GM12878 (cell line): ENCODE measurements at regions not wholly inside any gene's neighbourhood (a gene's known extent, or its start where the extent isn't known, plus 50 kb on each side); places are given as distances from the start of the nearest gene placed in this dataset.

Experiments used
- ATAC-seq: fragments of 200-7000 bp; cut with Tn5 transposase; 3 replicates; pipeline ENCODE4 v1.9.1; 2020; ENCODE audit warnings: mild to moderate bottlenecking, moderate library complexity
- BruUV-seq: library from RNA; stranded (reverse); fragments of 400-500 nt; replicated peaks from 2 replicates; lab custom pipeline; 2021; lab: Mats Ljungman, UMichigan
- CTCF ChIA-PET: fragments of 300-600 bp; sonication (Branson Sonifier 250); formaldehyde crosslinking; extraction: SDS; loops from one replicate; lab custom pipeline; 2021; ENCODE audit warnings: inconsistent platforms; lab: Yijun Ruan, JAX
- POLR2A ChIA-PET: fragments of 350-600 bp; formaldehyde crosslinking; extraction: SDS; loops from one replicate; lab custom pipeline; 2021; ENCODE audit warnings: inconsistent platforms; lab: Charles Lee
- RAD21 ChIA-PET: fragments of 300-600 bp; sonication (Branson Sonifier 250); formaldehyde crosslinking; loops from one replicate; lab custom pipeline; 2023; ENCODE audit warnings: antibody characterized with exemption; ENCODE audit not compliant: unreplicated experiment; lab: Charles Lee
- SMC1A ChIA-PET: fragments of 300-600 bp; sonication (Branson Sonifier 250); formaldehyde crosslinking; loops from one replicate; lab custom pipeline; 2023; ENCODE audit not compliant: unreplicated experiment, uncharacterized antibody; lab: Charles Lee
- DNase-seq: peaks from one replicate; pipeline ENCODE4 v3.0.0-alpha.2; 2011; ENCODE audit warnings: low read depth, low spot score
- FAIRE-seq: peaks from 3 replicates; lab custom pipeline; 2011; peaks lifted over from hg19 to GRCh38; lab: Jason Lieb, UNC
- H2AFZ ChIP-seq: 2 replicates; pipeline ENCODE4 v1.6.0; 2011; ENCODE audit warnings: low read depth, low read length, control low read depth; ENCODE audit not compliant: control insufficient read depth
- H3K27ac ChIP-seq: 2 replicates; pipeline ENCODE4 v1.5.1; 2011; ENCODE audit warnings: control low read depth; ENCODE audit not compliant: control insufficient read depth, insufficient read depth
- H3K27me3 ChIP-seq, 2 experiments: replicated peaks in 1 of 2; 2 replicates each; pipeline versions ENCODE4 v1.6.0 to v1.6.1; 2011; ENCODE audit warnings: low read length in 1 of 2; ENCODE audit not compliant: control insufficient read depth in 2 of 2, insufficient read depth in 2 of 2
- H3K36me3 ChIP-seq, 2 experiments: 2 replicates each; pipeline ENCODE4 v1.5.1; 2011; ENCODE audit warnings: low read length in 1 of 2; ENCODE audit not compliant: control insufficient read depth in 2 of 2, insufficient read depth in 2 of 2
- H3K4me1 ChIP-seq: 2 replicates; pipeline ENCODE4 v1.6.1; 2011; ENCODE audit warnings: mild to moderate bottlenecking, low read length, moderate library complexity, mixed read lengths; ENCODE audit not compliant: control insufficient read depth, insufficient read depth
- H3K4me2 ChIP-seq: 2 replicates; pipeline ENCODE4 v1.6.0; 2011; ENCODE audit warnings: control low read depth; ENCODE audit not compliant: control insufficient read depth, insufficient read depth
- H3K4me3 ChIP-seq: fragments of 200-600 bp; sonication (generic); 2 replicates; pipeline ENCODE4 v1.5.1; 2016
- H3K79me2 ChIP-seq: 2 replicates; pipeline ENCODE4 v1.6.0; 2011; ENCODE audit warnings: low read length; ENCODE audit not compliant: control insufficient read depth, insufficient read depth
- H3K9ac ChIP-seq: 2 replicates; pipeline ENCODE4 v1.8.0; 2011; ENCODE audit warnings: low read length, control low read depth, mixed read lengths; ENCODE audit not compliant: control insufficient read depth, insufficient read depth
- H3K9me3 ChIP-seq: replicated peaks from 3 replicates; pipeline ENCODE4 v1.5.1; 2011; ENCODE audit warnings: mild to moderate bottlenecking, low read length; ENCODE audit not compliant: control insufficient read depth, insufficient read depth
- H4K20me1 ChIP-seq: 2 replicates; pipeline ENCODE4 v1.6.0; 2011; ENCODE audit not compliant: control insufficient read depth, insufficient read depth
- ASH2L ChIP-seq: fragments of 300-600, 200-600 bp; sonication (generic); IDR thresholded peaks from 2 replicates; pipeline ENCODE4 v1.6.1; 2017; ENCODE audit warnings: low read depth, mild to moderate bottlenecking, borderline replicate concordance
- BRCA1 ChIP-seq: IDR thresholded peaks from 2 replicates; pipeline ENCODE4 v1.6.1; 2011; ENCODE audit warnings: low read depth, low read length, improper control_type of control experiment
- E2F8 ChIP-seq: fragments of 450-650 bp; IDR thresholded peaks from 2 replicates; pipeline ENCODE4 v1.6.1; 2018; ENCODE audit warnings: mild to moderate bottlenecking, low read depth, moderate library complexity; ENCODE audit not compliant: partially characterized antibody
- EED ChIP-seq: sonication (generic); IDR thresholded peaks from 2 replicates; pipeline ENCODE4 v1.6.1; 2016; ENCODE audit warnings: antibody characterized with exemption, low read depth
- ESRRA ChIP-seq: IDR thresholded peaks from 2 replicates; pipeline ENCODE4 v1.6.1; 2012; ENCODE audit warnings: mild to moderate bottlenecking, low read length, improper control_type of control experiment
- HDGF ChIP-seq: fragments of 450-650 bp; IDR thresholded peaks from 2 replicates; pipeline ENCODE4 v1.6.1; 2016; ENCODE audit warnings: antibody characterized with exemption
- JUNB ChIP-seq: IDR thresholded peaks from 2 replicates; pipeline ENCODE4 v1.6.1; 2016; ENCODE audit warnings: antibody characterized with exemption, mild to moderate bottlenecking
- MXI1 ChIP-seq: fragments of 150-350 bp; IDR thresholded peaks from 2 replicates; pipeline ENCODE4 v1.6.1; 2011; ENCODE audit warnings: low read depth, mild to moderate bottlenecking, inconsistent platforms, low read length, improper control_type of control experiment
- PAX5 ChIP-seq: IDR thresholded peaks from 2 replicates; pipeline ENCODE4 v1.6.1; 2011; ENCODE audit warnings: low read depth, low read length, borderline replicate concordance
- POU2F2 ChIP-seq: IDR thresholded peaks from 3 replicates; pipeline ENCODE4 v1.6.1; 2011; ENCODE audit warnings: low read depth, mild to moderate bottlenecking, low read length, borderline replicate concordance
- RBBP5 ChIP-seq: fragments of 200-600 bp; sonication (generic); conservative IDR thresholded peaks from 2 replicates; pipeline ENCODE4 v1.6.1; 2016
- REST ChIP-seq: IDR thresholded peaks from 2 replicates; pipeline ENCODE4 v1.6.1; 2012; ENCODE audit warnings: mild to moderate bottlenecking, low read depth, low read length
- SMAD1 ChIP-seq: fragments of 450-650 bp; IDR thresholded peaks from 2 replicates; pipeline ENCODE4 v1.6.1; 2018; ENCODE audit warnings: mild to moderate bottlenecking, low read depth; ENCODE audit not compliant: partially characterized antibody
- ZBTB33 ChIP-seq: fragments of 450-650 bp; IDR thresholded peaks from 2 replicates; pipeline ENCODE4 v1.6.1; 2017; ENCODE audit warnings: mild to moderate bottlenecking
- ZNF622 ChIP-seq: fragments of 450-650 bp; IDR thresholded peaks from 2 replicates; pipeline ENCODE4 v1.6.1; 2017; ENCODE audit warnings: mild to moderate bottlenecking, inconsistent platforms
- in situ Hi-C: fragments of 300-500 bp; cut with MboI; formaldehyde crosslinking; loops from 9 replicates; pipeline ENCODE4 v1.14.3; 2018; ENCODE audit warnings: mixed read lengths
- intact Hi-C: fragments of 100-400 bp; cut with micrococcal nuclease; formaldehyde crosslinking; loops from one replicate; pipeline ENCODE4 v1.14.2; 2022; ENCODE audit not compliant: unreplicated experiment
- TF ChIP-seq, protein P1 (sequence below): fragments of 150-350 bp; IDR thresholded peaks from 2 replicates; pipeline ENCODE4 v1.6.1; 2016; ENCODE audit warnings: low read depth, low read length

GRCh38 chr12:76202621-76203020, 118.1 kb upstream of the NAP1L1 start:
- H3K36me3 ChIP-seq = no peaks in the 10 kb centered on the region
- no peaks in the 10 kb centered on the region for H4K20me1 ChIP-seq
- H2AFZ ChIP-seq = no peak overlapping the region
- no peaks in the 10 kb centered on the region for H3K79me2 ChIP-seq
- no peaks in the 10 kb centered on the region for H3K4me1 ChIP-seq
- no TSS peak for BruUV-seq
- ATAC-seq (no peak), FAIRE-seq (no peak), DNase-seq (no peak)
- intact Hi-C loops (no loop called here), in situ Hi-C loops (no loop called here)
- H3K9me3 ChIP-seq = peaks cover 6% of the 10 kb centered on the region
- no peak overlapping the region for H3K4me2 ChIP-seq
- ChIA-PET CTCF (no interaction called here), RAD21 (no interaction called here), SMC1A (no interaction called here), POLR2A (no interaction called here)
- no peaks in the 10 kb centered on the region; a peak in 1 of 4 replicates for H3K27me3 ChIP-seq
- H3K4me3 ChIP-seq = no peak overlapping the region
- no peak overlapping the region for H3K9ac ChIP-seq
- no peak overlapping the region for H3K27ac ChIP-seq
- TF ChIP-seq HDGF = no peak
- no peak for TF ChIP-seq ZNF622
- TF ChIP-seq POU2F2 = no peak
- no peak for TF ChIP-seq SMAD1
- TF ChIP-seq ESRRA = no peak
- TF ChIP-seq MXI1 = no peak
- TF ChIP-seq RBBP5 = no peak
- TF ChIP-seq ZBTB33 = no peak
- TF ChIP-seq, protein P1, sequence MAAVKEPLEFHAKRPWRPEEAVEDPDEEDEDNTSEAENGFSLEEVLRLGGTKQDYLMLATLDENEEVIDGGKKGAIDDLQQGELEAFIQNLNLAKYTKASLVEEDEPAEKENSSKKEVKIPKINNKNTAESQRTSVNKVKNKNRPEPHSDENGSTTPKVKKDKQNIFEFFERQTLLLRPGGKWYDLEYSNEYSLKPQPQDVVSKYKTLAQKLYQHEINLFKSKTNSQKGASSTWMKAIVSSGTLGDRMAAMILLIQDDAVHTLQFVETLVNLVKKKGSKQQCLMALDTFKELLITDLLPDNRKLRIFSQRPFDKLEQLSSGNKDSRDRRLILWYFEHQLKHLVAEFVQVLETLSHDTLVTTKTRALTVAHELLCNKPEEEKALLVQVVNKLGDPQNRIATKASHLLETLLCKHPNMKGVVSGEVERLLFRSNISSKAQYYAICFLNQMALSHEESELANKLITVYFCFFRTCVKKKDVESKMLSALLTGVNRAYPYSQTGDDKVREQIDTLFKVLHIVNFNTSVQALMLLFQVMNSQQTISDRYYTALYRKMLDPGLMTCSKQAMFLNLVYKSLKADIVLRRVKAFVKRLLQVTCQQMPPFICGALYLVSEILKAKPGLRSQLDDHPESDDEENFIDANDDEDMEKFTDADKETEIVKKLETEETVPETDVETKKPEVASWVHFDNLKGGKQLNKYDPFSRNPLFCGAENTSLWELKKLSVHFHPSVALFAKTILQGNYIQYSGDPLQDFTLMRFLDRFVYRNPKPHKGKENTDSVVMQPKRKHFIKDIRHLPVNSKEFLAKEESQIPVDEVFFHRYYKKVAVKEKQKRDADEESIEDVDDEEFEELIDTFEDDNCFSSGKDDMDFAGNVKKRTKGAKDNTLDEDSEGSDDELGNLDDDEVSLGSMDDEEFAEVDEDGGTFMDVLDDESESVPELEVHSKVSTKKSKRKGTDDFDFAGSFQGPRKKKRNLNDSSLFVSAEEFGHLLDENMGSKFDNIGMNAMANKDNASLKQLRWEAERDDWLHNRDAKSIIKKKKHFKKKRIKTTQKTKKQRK = no peak
- no peak for TF ChIP-seq ASH2L
- no peak for TF ChIP-seq PAX5
- no peak for TF ChIP-seq BRCA1
- no peak for TF ChIP-seq JUNB
- no peak for TF ChIP-seq E2F8
- TF ChIP-seq REST = no peak
- no peak for TF ChIP-seq EED
